ENCODE measurements at regions not wholly inside any gene's neighbourhood (a gene's known extent, or its start where the extent isn't known, plus 50 kb on each side); places are given as distances from the start of the nearest gene placed in this dataset.
A peak's percentile ranks its signal among the peaks of the same experiment; 100 is the strongest.
"Not testable (repeated sequence)": the region's sequence is repeated elsewhere in the genome, so short reads cannot be mapped to it uniquely, and the experiment has no call there.

- no peak for DNase-seq
These were observed 161.0 kb downstream of the CPEB2 start for GRCh38 chr4:15163284-15163645.

- no peak for DNase-seq
These were observed 162.3 kb downstream of the CPEB2 start for GRCh38 chr4:15164571-15164970.

GRCh38 chr4:15167743-15168142, 165.5 kb downstream of the CPEB2 start:
- no peak for DNase-seq

- DNase-seq = no peak
These were observed 166.5 kb downstream of the CPEB2 start for GRCh38 chr4:15168759-15169158.

GRCh38 chr4:15171725-15172124, 169.4 kb downstream of the CPEB2 start:
- no peak for DNase-seq

GRCh38 chr4:15173251-15173650, 171.0 kb downstream of the CPEB2 start:
- DNase-seq = no peak

GRCh38 chr4:15174168-15174567, 171.9 kb downstream of the CPEB2 start:
- not testable (repeated sequence) for DNase-seq

GRCh38 chr4:15179842-15180241, 177.6 kb downstream of the CPEB2 start:
- not testable (repeated sequence) for DNase-seq

- DNase-seq = no peak
These were observed 180.4 kb downstream of the CPEB2 start for GRCh38 chr4:15182600-15183220.

- no peak for DNase-seq
These were observed 183.9 kb downstream of the CPEB2 start for GRCh38 chr4:15186149-15186548.

GRCh38 chr4:15186806-15187205, 184.5 kb downstream of the CPEB2 start:
- no peak for DNase-seq

GRCh38 chr4:15188605-15189539, 186.6 kb downstream of the CPEB2 start:
- no peak for DNase-seq

GRCh38 chr4:15194520-15194919, 192.2 kb downstream of the CPEB2 start:
- no peak for DNase-seq

- peak; percentile 16 for DNase-seq
These were observed 194.7 kb downstream of the CPEB2 start for GRCh38 chr4:15197005-15197404.

- peak; percentile 4 for DNase-seq
These were observed 195.9 kb downstream of the CPEB2 start for GRCh38 chr4:15198070-15198727.

GRCh38 chr4:15201782-15202181, 199.5 kb downstream of the CPEB2 start:
- no peak for DNase-seq

- DNase-seq = no peak
These were observed 200.2 kb downstream of the CPEB2 start for GRCh38 chr4:15202481-15202880.

GRCh38 chr4:15206526-15206925, 204.2 kb downstream of the CPEB2 start:
- DNase-seq = not testable (repeated sequence)

GRCh38 chr4:15213302-15213970, 211.2 kb downstream of the CPEB2 start:
- no peak for DNase-seq

- DNase-seq = no peak
These were observed 212.7 kb upstream of the C1QTNF7 start for GRCh38 chr4:15215109-15215508.

GRCh38 chr4:15226203-15226602, 201.6 kb upstream of the C1QTNF7 start:
- no peak for DNase-seq

- peak; percentile 47 for DNase-seq
These were observed 196.4 kb upstream of the C1QTNF7 start for GRCh38 chr4:15231265-15232091.
